ENCODE measurements at regions not wholly inside any gene's neighbourhood (a gene's known extent, or its start where the extent isn't known, plus 50 kb on each side); places are given as distances from the start of the nearest gene placed in this dataset.

GRCh38 chr11:98143661-98144060 is 877.1 kb upstream of the CNTN5 start:
- TF ChIP-seq CTCF (IDR thresholded peaks at IDR 0.05 in 4 of 5, conservative IDR thresholded peaks at IDR 0.05 in 1 of 5) (no peak), POLR2A (IDR thresholded peaks at IDR 0.05) (no peak)

Data from gastrocnemius medialis (tissue), 4 donors.